ENCODE measurements at regions not wholly inside any gene's neighbourhood (a gene's known extent, or its start where the extent isn't known, plus 50 kb on each side); places are given as distances from the start of the nearest gene placed in this dataset.

DNA sequence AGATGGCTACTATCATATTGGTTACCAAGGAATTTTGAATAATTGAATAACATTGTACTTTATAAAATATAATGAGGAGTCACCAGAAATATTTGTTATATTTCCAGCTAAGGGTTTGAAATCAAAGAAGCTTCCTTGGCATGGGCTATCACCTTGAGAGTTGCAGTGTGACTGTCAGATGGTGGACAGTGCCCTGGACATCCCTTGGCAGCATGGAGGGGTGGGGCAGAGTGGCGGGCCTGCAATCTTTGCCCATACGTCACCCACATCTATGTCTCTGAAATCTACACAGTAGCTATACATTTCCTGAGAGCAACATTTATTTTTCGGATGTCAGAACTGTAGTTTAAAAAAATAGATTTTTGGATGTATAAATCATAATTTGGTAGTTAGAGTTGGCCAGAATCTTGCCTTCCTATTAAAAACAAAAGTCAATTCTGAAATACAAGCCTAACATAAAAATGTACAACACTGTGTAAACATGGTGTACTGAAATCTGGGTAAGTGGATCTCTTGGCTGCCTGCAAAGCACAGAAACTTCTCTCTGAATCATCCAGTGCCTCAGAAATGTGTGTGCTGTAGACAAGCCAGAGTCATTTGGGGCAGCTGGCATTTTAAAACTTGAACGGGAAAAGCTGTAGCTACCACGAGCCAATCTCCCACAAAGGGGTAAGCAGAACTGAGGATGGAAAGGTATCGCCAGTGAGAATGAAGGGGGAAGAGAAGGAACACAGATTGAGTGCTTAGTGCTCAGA, 124.2 kb upstream of the ARHGAP28 start:
- ChIA-PET POLR2A (no interaction called here), CTCF (interaction anchor here (1.0 to 1.1 kb wide), 2 partner anchors 9 to 281 kb away, joined by 3 read pairs; no protein-coding TSS in a partner anchor)
- Mint-ChIP-seq H3K4me3 (no peak overlapping the region), H3K4me1 (peaks cover 36% of the 10 kb centered on the region), H3K27me3 (ENCODE audit: low read depth) (peaks cover 5% of the 10 kb centered on the region), H3K36me3 (peaks cover 2% of the 10 kb centered on the region; the same call in 1 of the 2 replicates), H3K9me3 (peaks cover 7% of the 10 kb centered on the region; the same call in 1 of the 2 replicates), H3K27ac (no peak overlapping the region)
- ATAC-seq (no peak), DNase-seq (ENCODE audit: low spot score) (no peak)
- TF ChIP-seq, protein P1, sequence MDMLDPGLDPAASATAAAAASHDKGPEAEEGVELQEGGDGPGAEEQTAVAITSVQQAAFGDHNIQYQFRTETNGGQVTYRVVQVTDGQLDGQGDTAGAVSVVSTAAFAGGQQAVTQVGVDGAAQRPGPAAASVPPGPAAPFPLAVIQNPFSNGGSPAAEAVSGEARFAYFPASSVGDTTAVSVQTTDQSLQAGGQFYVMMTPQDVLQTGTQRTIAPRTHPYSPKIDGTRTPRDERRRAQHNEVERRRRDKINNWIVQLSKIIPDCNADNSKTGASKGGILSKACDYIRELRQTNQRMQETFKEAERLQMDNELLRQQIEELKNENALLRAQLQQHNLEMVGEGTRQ (CRISPR knock-in tag; IDR thresholded peaks at IDR 0.05): no peak
- TF ChIP-seq, protein P2, sequence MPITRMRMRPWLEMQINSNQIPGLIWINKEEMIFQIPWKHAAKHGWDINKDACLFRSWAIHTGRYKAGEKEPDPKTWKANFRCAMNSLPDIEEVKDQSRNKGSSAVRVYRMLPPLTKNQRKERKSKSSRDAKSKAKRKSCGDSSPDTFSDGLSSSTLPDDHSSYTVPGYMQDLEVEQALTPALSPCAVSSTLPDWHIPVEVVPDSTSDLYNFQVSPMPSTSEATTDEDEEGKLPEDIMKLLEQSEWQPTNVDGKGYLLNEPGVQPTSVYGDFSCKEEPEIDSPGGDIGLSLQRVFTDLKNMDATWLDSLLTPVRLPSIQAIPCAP (CRISPR knock-in tag; IDR thresholded peaks at IDR 0.05): no peak

DNA sequence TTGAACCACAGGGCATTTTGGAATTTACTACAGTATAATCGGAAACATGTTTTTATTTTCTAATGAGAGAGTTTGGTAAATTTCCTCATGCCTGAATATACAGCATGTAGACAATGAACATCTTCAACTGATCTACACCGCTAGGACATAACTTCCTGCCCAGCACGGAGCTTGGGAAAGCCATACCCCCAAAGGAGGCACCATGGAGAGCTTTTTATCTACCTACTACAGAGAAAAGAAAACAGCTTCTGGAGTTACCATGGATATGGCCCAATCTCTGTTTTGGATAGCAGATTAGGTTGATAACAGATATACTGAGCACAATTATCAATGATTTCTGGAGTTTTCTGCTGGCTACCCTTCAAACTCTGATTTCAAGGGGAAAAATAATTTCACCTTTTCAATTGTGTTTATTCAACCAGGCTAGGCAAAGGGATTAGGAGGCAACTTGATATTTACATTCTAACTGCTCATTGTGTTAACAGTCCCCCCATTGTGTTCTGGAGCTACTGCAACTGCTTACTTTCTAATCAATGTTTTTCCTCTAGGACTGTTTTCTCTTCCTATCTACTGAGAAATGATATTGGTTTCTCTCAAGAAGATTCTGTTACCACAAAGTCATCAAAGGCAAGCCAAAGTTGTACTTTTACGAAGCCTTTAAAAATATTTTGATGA, 123.0 kb upstream of the ARHGAP28 start:
- ChIA-PET POLR2A (no interaction called here), CTCF (interaction anchor here (2.3 kb wide), 1 partner anchor 279 kb away, joined by 6 read pairs; no protein-coding TSS in a partner anchor)
- Mint-ChIP-seq H3K4me3 (no peak overlapping the region), H3K27me3 (ENCODE audit: low read depth) (peaks cover 13% of the 10 kb centered on the region), H3K4me1 (peaks cover 36% of the 10 kb centered on the region), H3K27ac (no peak overlapping the region), H3K36me3 (peaks cover 5% of the 10 kb centered on the region; the same call in 1 of the 2 replicates), H3K9me3 (peaks cover 12% of the 10 kb centered on the region)
- TF ChIP-seq, protein P3, sequence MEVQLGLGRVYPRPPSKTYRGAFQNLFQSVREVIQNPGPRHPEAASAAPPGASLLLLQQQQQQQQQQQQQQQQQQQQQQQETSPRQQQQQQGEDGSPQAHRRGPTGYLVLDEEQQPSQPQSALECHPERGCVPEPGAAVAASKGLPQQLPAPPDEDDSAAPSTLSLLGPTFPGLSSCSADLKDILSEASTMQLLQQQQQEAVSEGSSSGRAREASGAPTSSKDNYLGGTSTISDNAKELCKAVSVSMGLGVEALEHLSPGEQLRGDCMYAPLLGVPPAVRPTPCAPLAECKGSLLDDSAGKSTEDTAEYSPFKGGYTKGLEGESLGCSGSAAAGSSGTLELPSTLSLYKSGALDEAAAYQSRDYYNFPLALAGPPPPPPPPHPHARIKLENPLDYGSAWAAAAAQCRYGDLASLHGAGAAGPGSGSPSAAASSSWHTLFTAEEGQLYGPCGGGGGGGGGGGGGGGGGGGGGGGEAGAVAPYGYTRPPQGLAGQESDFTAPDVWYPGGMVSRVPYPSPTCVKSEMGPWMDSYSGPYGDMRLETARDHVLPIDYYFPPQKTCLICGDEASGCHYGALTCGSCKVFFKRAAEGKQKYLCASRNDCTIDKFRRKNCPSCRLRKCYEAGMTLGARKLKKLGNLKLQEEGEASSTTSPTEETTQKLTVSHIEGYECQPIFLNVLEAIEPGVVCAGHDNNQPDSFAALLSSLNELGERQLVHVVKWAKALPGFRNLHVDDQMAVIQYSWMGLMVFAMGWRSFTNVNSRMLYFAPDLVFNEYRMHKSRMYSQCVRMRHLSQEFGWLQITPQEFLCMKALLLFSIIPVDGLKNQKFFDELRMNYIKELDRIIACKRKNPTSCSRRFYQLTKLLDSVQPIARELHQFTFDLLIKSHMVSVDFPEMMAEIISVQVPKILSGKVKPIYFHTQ (CRISPR knock-in tag; IDR thresholded peaks at IDR 0.05): no peak
- peak; percentile 93 for TF ChIP-seq ZNF423 (CRISPR knock-in tag; IDR thresholded peaks at IDR 0.05)
- peak; percentile 63 for ATAC-seq
- DNase-seq (ENCODE audit: low spot score): no peak

DNA sequence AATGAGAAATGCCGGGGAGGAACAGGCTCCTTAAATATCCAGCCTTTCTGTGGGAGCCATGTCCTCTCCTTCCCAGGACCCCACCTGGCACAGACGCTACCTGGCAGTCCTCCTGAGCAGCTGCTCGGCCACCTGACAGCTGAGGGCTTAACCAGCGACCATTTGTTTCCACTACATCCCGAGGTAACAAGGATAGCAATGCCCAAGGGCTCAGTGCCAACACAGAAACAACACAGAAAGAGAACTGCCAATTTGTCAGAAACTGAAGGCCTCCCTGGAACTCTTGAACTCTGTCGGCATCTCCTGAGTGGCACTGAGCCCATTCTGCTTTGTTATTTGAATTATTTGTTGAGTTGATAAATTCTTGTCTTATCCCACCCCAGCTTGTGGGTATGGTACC, 122.2 kb upstream of the ARHGAP28 start:
- Mint-ChIP-seq H3K36me3 (peaks cover 5% of the 10 kb centered on the region; the same call in 1 of the 2 replicates), H3K4me1 (peaks cover 36% of the 10 kb centered on the region), H3K9me3 (peaks cover 18% of the 10 kb centered on the region), H3K27ac (no peak overlapping the region), H3K27me3 (ENCODE audit: low read depth) (peaks cover 20% of the 10 kb centered on the region), H3K4me3 (no peak overlapping the region)
- ATAC-seq (no peak), DNase-seq (ENCODE audit: low spot score) (no peak)
- ChIA-PET POLR2A (no interaction called here), CTCF (interaction anchor here (2.3 kb wide), 1 partner anchor 278 kb away, joined by 6 read pairs; no protein-coding TSS in a partner anchor)
- no peak for TF ChIP-seq SMAD3 (CRISPR knock-in tag; IDR thresholded peaks at IDR 0.05; ENCODE audit: borderline replicate concordance)
- TF ChIP-seq, protein P4, sequence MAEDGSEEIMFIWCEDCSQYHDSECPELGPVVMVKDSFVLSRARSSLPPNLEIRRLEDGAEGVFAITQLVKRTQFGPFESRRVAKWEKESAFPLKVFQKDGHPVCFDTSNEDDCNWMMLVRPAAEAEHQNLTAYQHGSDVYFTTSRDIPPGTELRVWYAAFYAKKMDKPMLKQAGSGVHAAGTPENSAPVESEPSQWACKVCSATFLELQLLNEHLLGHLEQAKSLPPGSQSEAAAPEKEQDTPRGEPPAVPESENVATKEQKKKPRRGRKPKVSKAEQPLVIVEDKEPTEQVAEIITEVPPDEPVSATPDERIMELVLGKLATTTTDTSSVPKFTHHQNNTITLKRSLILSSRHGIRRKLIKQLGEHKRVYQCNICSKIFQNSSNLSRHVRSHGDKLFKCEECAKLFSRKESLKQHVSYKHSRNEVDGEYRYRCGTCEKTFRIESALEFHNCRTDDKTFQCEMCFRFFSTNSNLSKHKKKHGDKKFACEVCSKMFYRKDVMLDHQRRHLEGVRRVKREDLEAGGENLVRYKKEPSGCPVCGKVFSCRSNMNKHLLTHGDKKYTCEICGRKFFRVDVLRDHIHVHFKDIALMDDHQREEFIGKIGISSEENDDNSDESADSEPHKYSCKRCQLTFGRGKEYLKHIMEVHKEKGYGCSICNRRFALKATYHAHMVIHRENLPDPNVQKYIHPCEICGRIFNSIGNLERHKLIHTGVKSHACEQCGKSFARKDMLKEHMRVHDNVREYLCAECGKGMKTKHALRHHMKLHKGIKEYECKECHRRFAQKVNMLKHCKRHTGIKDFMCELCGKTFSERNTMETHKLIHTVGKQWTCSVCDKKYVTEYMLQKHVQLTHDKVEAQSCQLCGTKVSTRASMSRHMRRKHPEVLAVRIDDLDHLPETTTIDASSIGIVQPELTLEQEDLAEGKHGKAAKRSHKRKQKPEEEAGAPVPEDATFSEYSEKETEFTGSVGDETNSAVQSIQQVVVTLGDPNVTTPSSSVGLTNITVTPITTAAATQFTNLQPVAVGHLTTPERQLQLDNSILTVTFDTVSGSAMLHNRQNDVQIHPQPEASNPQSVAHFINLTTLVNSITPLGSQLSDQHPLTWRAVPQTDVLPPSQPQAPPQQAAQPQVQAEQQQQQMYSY (CRISPR knock-in tag; IDR thresholded peaks at IDR 0.05): no peak
- TF ChIP-seq, protein P5, sequence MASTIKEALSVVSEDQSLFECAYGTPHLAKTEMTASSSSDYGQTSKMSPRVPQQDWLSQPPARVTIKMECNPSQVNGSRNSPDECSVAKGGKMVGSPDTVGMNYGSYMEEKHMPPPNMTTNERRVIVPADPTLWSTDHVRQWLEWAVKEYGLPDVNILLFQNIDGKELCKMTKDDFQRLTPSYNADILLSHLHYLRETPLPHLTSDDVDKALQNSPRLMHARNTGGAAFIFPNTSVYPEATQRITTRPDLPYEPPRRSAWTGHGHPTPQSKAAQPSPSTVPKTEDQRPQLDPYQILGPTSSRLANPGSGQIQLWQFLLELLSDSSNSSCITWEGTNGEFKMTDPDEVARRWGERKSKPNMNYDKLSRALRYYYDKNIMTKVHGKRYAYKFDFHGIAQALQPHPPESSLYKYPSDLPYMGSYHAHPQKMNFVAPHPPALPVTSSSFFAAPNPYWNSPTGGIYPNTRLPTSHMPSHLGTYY (CRISPR knock-in tag; IDR thresholded peaks at IDR 0.05): no peak
- TF ChIP-seq RORB (CRISPR knock-in tag; IDR thresholded peaks at IDR 0.05): no peak
- TF ChIP-seq SMAD4 (CRISPR knock-in tag; IDR thresholded peaks at IDR 0.05): no peak
- no peak for TF ChIP-seq ZNF423 (CRISPR knock-in tag; IDR thresholded peaks at IDR 0.05)
- TF ChIP-seq, protein P6, sequence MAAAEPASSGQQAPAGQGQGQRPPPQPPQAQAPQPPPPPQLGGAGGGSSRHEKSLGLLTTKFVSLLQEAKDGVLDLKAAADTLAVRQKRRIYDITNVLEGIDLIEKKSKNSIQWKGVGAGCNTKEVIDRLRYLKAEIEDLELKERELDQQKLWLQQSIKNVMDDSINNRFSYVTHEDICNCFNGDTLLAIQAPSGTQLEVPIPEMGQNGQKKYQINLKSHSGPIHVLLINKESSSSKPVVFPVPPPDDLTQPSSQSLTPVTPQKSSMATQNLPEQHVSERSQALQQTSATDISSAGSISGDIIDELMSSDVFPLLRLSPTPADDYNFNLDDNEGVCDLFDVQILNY (CRISPR knock-in tag; IDR thresholded peaks at IDR 0.05): no peak
- TF ChIP-seq, protein P2 (CRISPR knock-in tag; IDR thresholded peaks at IDR 0.05): no peak
- no peak for TF ChIP-seq MXD4 (CRISPR knock-in tag; IDR thresholded peaks at IDR 0.05; ENCODE audit: borderline replicate concordance)
- TF ChIP-seq, protein P7, sequence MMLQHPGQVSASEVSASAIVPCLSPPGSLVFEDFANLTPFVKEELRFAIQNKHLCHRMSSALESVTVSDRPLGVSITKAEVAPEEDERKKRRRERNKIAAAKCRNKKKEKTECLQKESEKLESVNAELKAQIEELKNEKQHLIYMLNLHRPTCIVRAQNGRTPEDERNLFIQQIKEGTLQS (CRISPR knock-in tag; conservative IDR thresholded peaks at IDR 0.05): no peak
- TF ChIP-seq, protein P8, sequence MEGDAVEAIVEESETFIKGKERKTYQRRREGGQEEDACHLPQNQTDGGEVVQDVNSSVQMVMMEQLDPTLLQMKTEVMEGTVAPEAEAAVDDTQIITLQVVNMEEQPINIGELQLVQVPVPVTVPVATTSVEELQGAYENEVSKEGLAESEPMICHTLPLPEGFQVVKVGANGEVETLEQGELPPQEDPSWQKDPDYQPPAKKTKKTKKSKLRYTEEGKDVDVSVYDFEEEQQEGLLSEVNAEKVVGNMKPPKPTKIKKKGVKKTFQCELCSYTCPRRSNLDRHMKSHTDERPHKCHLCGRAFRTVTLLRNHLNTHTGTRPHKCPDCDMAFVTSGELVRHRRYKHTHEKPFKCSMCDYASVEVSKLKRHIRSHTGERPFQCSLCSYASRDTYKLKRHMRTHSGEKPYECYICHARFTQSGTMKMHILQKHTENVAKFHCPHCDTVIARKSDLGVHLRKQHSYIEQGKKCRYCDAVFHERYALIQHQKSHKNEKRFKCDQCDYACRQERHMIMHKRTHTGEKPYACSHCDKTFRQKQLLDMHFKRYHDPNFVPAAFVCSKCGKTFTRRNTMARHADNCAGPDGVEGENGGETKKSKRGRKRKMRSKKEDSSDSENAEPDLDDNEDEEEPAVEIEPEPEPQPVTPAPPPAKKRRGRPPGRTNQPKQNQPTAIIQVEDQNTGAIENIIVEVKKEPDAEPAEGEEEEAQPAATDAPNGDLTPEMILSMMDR (IDR thresholded peaks at IDR 0.05): no peak
- TF ChIP-seq ESRRA (CRISPR knock-in tag; IDR thresholded peaks at IDR 0.05; ENCODE audit: borderline replicate concordance): no peak
